ENCODE measurements at regions not wholly inside any gene's neighbourhood (a gene's known extent, or its start where the extent isn't known, plus 50 kb on each side); places are given as distances from the start of the nearest gene placed in this dataset.

- no peaks in the 10 kb centered on the region for H3K4me1 ChIP-seq (ENCODE audit: control insufficient read depth, insufficient read depth, low read length)
- no peak overlapping the region for H3K9ac ChIP-seq (ENCODE audit: low read depth, low read length)
- H2AK9ac ChIP-seq (replicated peaks; ENCODE audit: low read depth, low read length, poor library complexity): no peak overlapping the region
- H4K91ac ChIP-seq (ENCODE audit: insufficient read depth, low read depth, low read length): no peak overlapping the region
- no peak overlapping the region for H3K23ac ChIP-seq (ENCODE audit: low read depth, low read length)
- DNase-seq: no peak
- no peak overlapping the region for H3K14ac ChIP-seq (replicated peaks; ENCODE audit: low read depth, low read length)
- no peak for TF ChIP-seq MAFK (IDR thresholded peaks at IDR 0.05; ENCODE audit: low read depth, low read length)
- TF ChIP-seq RFX5 (IDR thresholded peaks at IDR 0.05; ENCODE audit: low read depth, low read length): no peak
- no peak for TF ChIP-seq SMC3 (IDR thresholded peaks at IDR 0.05; ENCODE audit: low read depth, low read length)
- no peak for TF ChIP-seq RAD21 (IDR thresholded peaks at IDR 0.05; ENCODE audit: low read length)
- TF ChIP-seq CHD1 (IDR thresholded peaks at IDR 0.05; ENCODE audit: low read depth, low read length): no peak
- no peak for TF ChIP-seq BHLHE40 (IDR thresholded peaks at IDR 0.05; ENCODE audit: low read depth, low read length)
- TF ChIP-seq ELK1 (IDR thresholded peaks at IDR 0.05; ENCODE audit: borderline replicate concordance, low read depth, low read length): no peak
- TF ChIP-seq RCOR1 (IDR thresholded peaks at IDR 0.05; ENCODE audit: insufficient replicate concordance, low read length): no peak
- TF ChIP-seq POLR2A (IDR thresholded peaks at IDR 0.05; ENCODE audit: low read depth, low read length): no peak
- TF ChIP-seq USF2 (IDR thresholded peaks at IDR 0.05; ENCODE audit: low read depth, low read length): no peak
- TF ChIP-seq MXI1 (IDR thresholded peaks at IDR 0.05; ENCODE audit: borderline replicate concordance, low read depth, low read length): no peak
- no peak for TF ChIP-seq CTCF (conservative IDR thresholded peaks at IDR 0.05; ENCODE audit: low read depth, low read length)
- TF ChIP-seq FOS (IDR thresholded peaks at IDR 0.05; ENCODE audit: low read depth, low read length): no peak
- TF ChIP-seq CEBPB (IDR thresholded peaks at IDR 0.05; ENCODE audit: low read depth, low read length): no peak
- no peak for TF ChIP-seq MAZ (IDR thresholded peaks at IDR 0.05; ENCODE audit: borderline replicate concordance, low read depth, low read length)
- TF ChIP-seq NFE2L2 (IDR thresholded peaks at IDR 0.05; ENCODE audit: low read depth, low read length): no peak
- H3K9me3 ChIP-seq (ENCODE audit: control insufficient read depth, insufficient read depth, low read length): no peaks in the 10 kb centered on the region
- no peak overlapping the region for H3K56ac ChIP-seq (ENCODE audit: extremely low read depth, insufficient read depth, low read length)
- no CpG with 5 or more reads among the region's 4 CpGs for WGBS, 2 experiments (ENCODE audit: extremely low coverage in 2 of 2, insufficient read length in 1 of 2)
- H2BK20ac ChIP-seq (ENCODE audit: low read depth, low read length): no peak overlapping the region
- H2AFZ ChIP-seq (replicated peaks; ENCODE audit: low read length, poor library complexity): no peak overlapping the region
- intact Hi-C loops (cut with micrococcal nuclease) (no loop called here), in situ Hi-C loops (cut with MboI; ENCODE audit: low sequenced_read_pairs) (no loop called here), dilution Hi-C loops (cut with HindIII; ENCODE audit: low sequenced_read_pairs, unreplicated experiment) (no loop called here)
- no peaks in the 10 kb centered on the region for H3K79me1 ChIP-seq (ENCODE audit: low read depth in 1 of 2, low read length in 2 of 2)
- ChIA-PET POLR2A (ENCODE audit: unreplicated experiment) (no interaction called here), CTCF (no interaction called here)
- H2AK5ac ChIP-seq (ENCODE audit: low read depth, low read length): no peak overlapping the region
- H4K5ac ChIP-seq (ENCODE audit: low read depth, low read length): no peak overlapping the region
- no peak overlapping the region for H3K4ac ChIP-seq (ENCODE audit: low read depth, low read length)
- H3K4me3 ChIP-seq (ENCODE audit: insufficient read depth, low read depth, low read length): no peak overlapping the region
- no peak overlapping the region for H3K18ac ChIP-seq (ENCODE audit: low read depth, low read length)
- no peak overlapping the region for H2BK120ac ChIP-seq (ENCODE audit: low read depth, low read length)
- no peak overlapping the region for H3K27ac ChIP-seq (ENCODE audit: insufficient read depth, low read length)
- ATAC-seq (ENCODE audit: low read depth): no peak
- H3K9me1 ChIP-seq (ENCODE audit: insufficient read depth, low read length): no peaks in the 10 kb centered on the region
- no peaks in the 10 kb centered on the region for H3K27me3 ChIP-seq (ENCODE audit: control insufficient read depth, insufficient read depth, low read length)
- no TSS peak for BruUV-seq (replicated peaks)
- H2BK15ac ChIP-seq (ENCODE audit: low read depth, low read length): no peak overlapping the region
- no peaks in the 10 kb centered on the region for H4K20me1 ChIP-seq (ENCODE audit: insufficient read depth, low read length)
- H4K8ac ChIP-seq (ENCODE audit: low read depth in 2 of 2, low read length in 2 of 2): no peak overlapping the region
- H2BK5ac ChIP-seq (ENCODE audit: low read depth, low read length, poor library complexity, severe bottlenecking): no peak overlapping the region
- H3K36me3 ChIP-seq (ENCODE audit: control insufficient read depth, insufficient read depth, low read length): no peaks in the 10 kb centered on the region
- no peak overlapping the region for H3K4me2 ChIP-seq (ENCODE audit: low read depth, low read length)
Observed at GRCh38 chr5:113778147-113778546, 264.7 kb downstream of the YTHDC2 start.
